ENCODE measurements at regions not wholly inside any gene's neighbourhood (a gene's known extent, or its start where the extent isn't known, plus 50 kb on each side); places are given as distances from the start of the nearest gene placed in this dataset.
A peak's percentile ranks its signal among the peaks of the same experiment; 100 is the strongest.

DNA sequence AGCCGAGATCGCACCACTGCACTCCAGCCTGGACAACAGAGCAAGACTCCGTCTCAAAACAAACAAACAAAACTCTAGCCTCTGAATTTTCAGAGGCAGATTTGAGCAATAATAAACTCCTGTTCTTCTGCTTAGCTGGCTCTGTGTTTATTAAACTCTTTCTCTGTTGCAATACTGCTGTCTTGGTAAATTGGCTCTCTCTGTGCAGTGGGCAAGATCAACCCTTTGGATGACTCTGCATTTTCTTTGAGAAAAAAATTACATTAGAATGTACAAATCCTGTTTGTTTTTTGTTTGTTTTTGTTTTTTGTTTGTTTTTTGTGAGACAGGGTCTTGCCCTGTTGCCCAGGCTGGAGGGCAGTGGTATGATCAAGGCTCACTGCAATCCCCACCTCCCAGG lies 75.8 kb upstream of the RPH3AL start:
- no peak overlapping the region for H3K27ac ChIP-seq
- H3K36me3 ChIP-seq: no peaks in the 10 kb centered on the region
- no peak for TF ChIP-seq Cebpa-rat (IDR thresholded peaks at IDR 0.05)
- H3K9ac ChIP-seq: no peak overlapping the region
- H3K4me3 ChIP-seq: no peak overlapping the region
- H3K4me1 ChIP-seq: no peaks in the 10 kb centered on the region
- no peak overlapping the region for H3K4me2 ChIP-seq
- no peaks in the 10 kb centered on the region for H3K27me3 ChIP-seq
- no peaks in the 10 kb centered on the region for H4K20me1 ChIP-seq
- peaks cover 34% of the 10 kb centered on the region for H3K9me3 ChIP-seq

DNA sequence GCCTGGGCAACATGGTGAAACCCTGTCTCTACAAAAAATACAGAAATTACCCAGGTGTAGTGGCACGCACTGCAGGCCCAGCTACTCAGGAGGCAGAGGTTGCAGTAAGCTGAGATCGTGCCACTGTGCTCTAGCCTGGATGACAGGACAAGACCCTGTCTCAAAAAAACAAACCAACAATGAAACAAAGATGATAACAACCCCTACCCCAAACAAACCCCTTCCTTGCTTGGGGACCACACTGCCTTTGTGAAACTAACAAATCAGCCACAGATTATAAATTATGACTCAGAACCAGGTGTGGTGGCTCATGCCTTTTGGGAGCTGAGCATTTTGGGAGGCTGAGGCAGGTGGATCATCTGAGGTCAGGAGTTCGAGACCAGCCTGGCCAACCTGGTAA lies 75.3 kb upstream of the RPH3AL start:
- Histone ChIP-seq H3K9me3 (peaks cover 34% of the 10 kb centered on the region), H3K4me3 (no peak overlapping the region), H3K27me3 (no peaks in the 10 kb centered on the region), H3K4me2 (no peak overlapping the region), H3K36me3 (no peaks in the 10 kb centered on the region), H3K4me1 (no peaks in the 10 kb centered on the region), H3K9ac (no peak overlapping the region), H4K20me1 (no peaks in the 10 kb centered on the region), H3K27ac (no peak overlapping the region)
- TF ChIP-seq Cebpa-rat (IDR thresholded peaks at IDR 0.05): no peak

GRCh38 chr17:427327-427726 lies 74.7 kb upstream of the RPH3AL start:
- no peak overlapping the region for H3K27ac ChIP-seq
- no peaks in the 10 kb centered on the region for H3K4me1 ChIP-seq
- no peak for TF ChIP-seq Cebpa-rat (IDR thresholded peaks at IDR 0.05)
- no peak overlapping the region for H3K4me2 ChIP-seq
- H3K4me3 ChIP-seq: no peak overlapping the region
- peaks cover 34% of the 10 kb centered on the region for H3K9me3 ChIP-seq
- H3K9ac ChIP-seq: no peak overlapping the region
- H3K27me3 ChIP-seq: no peaks in the 10 kb centered on the region
- no peaks in the 10 kb centered on the region for H4K20me1 ChIP-seq
- H3K36me3 ChIP-seq: no peaks in the 10 kb centered on the region

- no peaks in the 10 kb centered on the region for H3K27me3 ChIP-seq
- no peak for TF ChIP-seq Cebpa-rat (IDR thresholded peaks at IDR 0.05)
- H3K4me1 ChIP-seq: peaks cover 34% of the 10 kb centered on the region
- H3K4me3 ChIP-seq: no peak overlapping the region
- H3K4me2 ChIP-seq: peak overlapping the region; percentile 26
- H3K9ac ChIP-seq: no peak overlapping the region
- 0 out of 2 replicates have a peak, but pooled peaks cover 5% of the 10 kb centered on the region for H3K9me3 ChIP-seq
- no peaks in the 10 kb centered on the region for H3K36me3 ChIP-seq
- no peak overlapping the region for H3K27ac ChIP-seq
- no peaks in the 10 kb centered on the region for H4K20me1 ChIP-seq
Observed at GRCh38 chr17:422196-422930, 69.8 kb upstream of the RPH3AL start.

DNA sequence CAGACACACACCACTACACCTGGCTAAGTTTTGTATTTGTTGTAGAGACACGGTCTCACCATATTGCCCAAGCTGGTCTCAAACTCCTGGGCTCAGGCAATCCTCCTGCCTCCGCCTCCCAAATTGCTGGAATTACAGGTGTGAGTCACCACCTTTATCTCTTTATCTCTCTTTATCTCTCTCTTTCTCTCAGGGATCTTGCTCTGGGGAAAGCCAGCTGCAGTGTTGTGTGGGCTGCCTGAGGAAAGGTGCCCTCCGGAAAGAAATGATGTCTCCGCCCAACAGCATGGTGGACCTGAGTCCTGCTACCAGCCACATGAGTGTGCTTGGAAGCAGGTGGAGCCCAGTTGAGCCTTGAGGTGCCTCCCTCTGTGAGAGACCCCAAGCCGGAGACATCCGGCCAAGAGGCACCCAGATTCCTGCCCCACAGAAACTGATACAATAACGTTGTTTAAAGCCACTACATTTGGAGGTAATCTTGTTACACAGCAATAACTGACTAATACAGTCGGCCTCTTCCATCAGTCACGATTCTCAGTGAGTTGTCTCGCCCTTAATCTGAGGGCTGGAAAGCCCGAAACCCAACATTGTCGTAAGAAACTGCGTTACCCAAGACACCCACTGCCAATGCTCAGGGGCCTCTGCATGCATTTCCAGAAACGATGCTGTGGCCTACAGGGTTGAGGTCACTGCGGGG lies 68.0 kb upstream of the RPH3AL start:
- no peak overlapping the region for H3K4me3 ChIP-seq
- H4K20me1 ChIP-seq: no peaks in the 10 kb centered on the region
- no peak overlapping the region for H3K27ac ChIP-seq
- H3K9ac ChIP-seq: no peak overlapping the region
- no peaks in the 10 kb centered on the region for H3K36me3 ChIP-seq
- 0 out of 2 replicates have a peak, but pooled peaks cover 5% of the 10 kb centered on the region for H3K9me3 ChIP-seq
- H3K27me3 ChIP-seq: no peaks in the 10 kb centered on the region
- H3K4me1 ChIP-seq: peaks cover 51% of the 10 kb centered on the region
- H3K4me2 ChIP-seq: no peak overlapping the region
- TF ChIP-seq Cebpa-rat (IDR thresholded peaks at IDR 0.05): no peak

- H3K36me3 ChIP-seq: no peaks in the 10 kb centered on the region
- H3K4me2 ChIP-seq: peak overlapping the region; percentile 81; the same call in 1 of the 2 replicates
- peaks cover 14% of the 10 kb centered on the region for H3K27me3 ChIP-seq
- no peak for TF ChIP-seq Cebpa-rat (IDR thresholded peaks at IDR 0.05)
- H4K20me1 ChIP-seq: no peaks in the 10 kb centered on the region
- H3K9me3 ChIP-seq: 0 out of 2 replicates have a peak, but pooled peaks cover 5% of the 10 kb centered on the region
- H3K27ac ChIP-seq: no peak overlapping the region
- H3K4me1 ChIP-seq: peaks cover 65% of the 10 kb centered on the region
- H3K9ac ChIP-seq: no peak overlapping the region
- no peak overlapping the region for H3K4me3 ChIP-seq
Observed at GRCh38 chr17:419073-419735, 66.6 kb upstream of the RPH3AL start.

GRCh38 chr17:418421-418751 lies 65.8 kb upstream of the RPH3AL start:
- peaks cover 22% of the 10 kb centered on the region for H3K27me3 ChIP-seq
- H3K36me3 ChIP-seq: no peaks in the 10 kb centered on the region
- H3K27ac ChIP-seq: no peak overlapping the region
- no peak overlapping the region for H3K4me3 ChIP-seq
- peak overlapping the region; percentile 81 for H3K4me2 ChIP-seq
- no peak for TF ChIP-seq Cebpa-rat (IDR thresholded peaks at IDR 0.05)
- H3K9ac ChIP-seq: no peak overlapping the region
- no peaks in the 10 kb centered on the region for H4K20me1 ChIP-seq
- 0 out of 2 replicates have a peak, but pooled peaks cover 5% of the 10 kb centered on the region for H3K9me3 ChIP-seq
- H3K4me1 ChIP-seq: peaks cover 71% of the 10 kb centered on the region

DNA sequence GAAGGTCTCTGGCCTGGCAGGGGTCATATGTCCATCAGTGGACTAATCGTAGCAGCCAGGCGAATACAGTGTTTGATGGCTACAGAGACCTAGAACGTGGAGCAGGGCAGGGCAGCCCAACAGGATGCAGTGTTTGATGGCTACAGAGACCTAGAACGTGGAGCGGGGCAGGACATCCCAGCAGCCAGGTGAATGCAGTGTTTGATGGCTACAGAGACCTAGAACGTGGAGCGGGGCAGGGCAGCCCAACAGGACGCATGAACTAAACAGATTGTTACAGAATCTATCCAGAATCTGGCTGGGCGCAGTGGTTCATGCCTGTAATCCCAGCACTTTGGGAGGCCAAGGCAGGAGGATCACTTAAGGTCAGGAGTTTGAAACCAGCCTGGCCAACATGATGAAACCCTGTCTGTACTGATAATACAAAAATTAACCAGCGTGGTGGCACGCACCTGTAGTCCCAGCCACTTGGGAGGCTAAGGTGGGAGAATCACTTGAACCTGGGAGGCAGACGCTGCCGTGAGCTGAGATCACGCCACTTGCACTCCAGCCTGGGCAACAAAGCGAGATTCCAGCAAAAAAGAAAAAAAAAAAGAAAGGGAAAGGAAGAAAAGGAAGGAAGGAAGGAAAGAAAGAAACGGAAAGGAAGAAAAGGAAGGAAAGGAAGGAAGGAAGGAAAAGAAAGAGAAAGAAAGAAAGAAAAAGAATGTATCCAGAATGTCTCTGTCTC lies 65.2 kb upstream of the RPH3AL start:
- no peaks in the 10 kb centered on the region for H3K36me3 ChIP-seq
- H3K4me1 ChIP-seq: peaks cover 71% of the 10 kb centered on the region
- no peak overlapping the region for H3K9ac ChIP-seq
- TF ChIP-seq Cebpa-rat (IDR thresholded peaks at IDR 0.05): no peak
- no peaks in the 10 kb centered on the region for H4K20me1 ChIP-seq
- H3K4me2 ChIP-seq: peak overlapping the region; percentile 81
- peaks cover 27% of the 10 kb centered on the region for H3K27me3 ChIP-seq
- no peak overlapping the region for H3K4me3 ChIP-seq
- H3K27ac ChIP-seq: no peak overlapping the region
- H3K9me3 ChIP-seq: 0 out of 2 replicates have a peak, but pooled peaks cover 5% of the 10 kb centered on the region

GRCh38 chr17:416293-417206 lies 63.9 kb upstream of the RPH3AL start:
- Histone ChIP-seq H3K4me3 (no peak overlapping the region), H3K4me1 (peaks cover 69% of the 10 kb centered on the region), H3K9ac (no peak overlapping the region), H3K36me3 (no peaks in the 10 kb centered on the region), H4K20me1 (no peaks in the 10 kb centered on the region), H3K9me3 (0 out of 2 replicates have a peak, but pooled peaks cover 5% of the 10 kb centered on the region), H3K4me2 (peak overlapping the region; percentile 81), H3K27ac (no peak overlapping the region), H3K27me3 (peaks cover 33% of the 10 kb centered on the region)
- TF ChIP-seq Cebpa-rat (IDR thresholded peaks at IDR 0.05): peak; percentile 62; the same call in 1 of the 2 replicates
